NCI-H510A (cell line): ENCODE measurements at regions not wholly inside any gene's neighbourhood (a gene's known extent, or its start where the extent isn't known, plus 50 kb on each side); places are given as distances from the start of the nearest gene placed in this dataset.
A peak's percentile ranks its signal among the peaks of the same experiment; 100 is the strongest.

Source experiments
- DNase-seq: peaks from one replicate; lab custom pipeline; 2025; lab: John Stamatoyannopoulos, UW

GRCh38 chr6:87995461-87995860 is 52.2 kb upstream of the SPACA1 start:
- DNase-seq: no peak

- DNase-seq: no peak
Observed at GRCh38 chr6:87993356-87993755, 54.3 kb upstream of the SPACA1 start.

- no peak for DNase-seq
Observed at GRCh38 chr6:87990871-87991270, 56.8 kb upstream of the SPACA1 start.

GRCh38 chr6:87982134-87982533 is 65.5 kb upstream of the SPACA1 start:
- DNase-seq: no peak

- DNase-seq: no peak
Observed at GRCh38 chr6:87979737-87980136, 67.9 kb upstream of the SPACA1 start.

DNA sequence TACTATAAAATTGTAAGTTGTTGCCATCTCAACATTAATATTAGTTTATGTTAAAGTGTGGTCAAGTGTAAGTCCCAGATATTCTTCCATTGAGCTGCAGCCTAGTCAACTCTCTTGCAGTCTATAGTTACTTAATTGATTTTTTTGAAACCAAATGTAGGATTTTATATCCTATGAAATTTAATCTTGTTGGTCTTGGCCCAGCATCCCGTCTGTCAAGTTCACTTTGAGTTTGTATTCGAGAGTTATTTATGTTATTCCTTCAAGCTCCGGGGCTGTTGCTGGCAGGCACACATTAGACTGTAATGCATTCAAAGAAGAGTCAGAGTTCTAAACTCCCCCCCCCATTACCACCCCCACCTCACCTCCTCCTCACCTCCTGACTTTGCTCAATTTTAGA is 71.0 kb upstream of the SPACA1 start:
- no peak for DNase-seq

DNA sequence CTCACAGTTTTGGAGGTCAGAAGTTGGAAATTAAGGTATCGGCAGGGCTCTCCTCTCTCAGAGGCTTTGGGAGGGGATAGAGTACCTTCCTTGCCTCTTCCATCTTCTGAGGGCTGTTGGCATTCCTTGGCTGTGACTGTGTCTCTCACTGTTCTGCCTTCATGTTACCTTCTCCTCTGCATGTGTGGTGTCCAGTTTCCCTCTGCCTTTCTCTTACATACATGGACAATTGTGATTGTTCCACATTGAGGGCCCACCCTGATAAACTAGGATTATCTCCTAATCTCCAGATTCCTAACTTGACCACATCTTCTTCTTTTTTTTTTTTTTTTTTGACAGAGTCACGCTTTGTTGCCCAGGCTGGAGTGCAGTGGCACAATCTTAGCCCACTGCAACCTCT is 72.1 kb upstream of the SPACA1 start:
- no peak for DNase-seq

DNA sequence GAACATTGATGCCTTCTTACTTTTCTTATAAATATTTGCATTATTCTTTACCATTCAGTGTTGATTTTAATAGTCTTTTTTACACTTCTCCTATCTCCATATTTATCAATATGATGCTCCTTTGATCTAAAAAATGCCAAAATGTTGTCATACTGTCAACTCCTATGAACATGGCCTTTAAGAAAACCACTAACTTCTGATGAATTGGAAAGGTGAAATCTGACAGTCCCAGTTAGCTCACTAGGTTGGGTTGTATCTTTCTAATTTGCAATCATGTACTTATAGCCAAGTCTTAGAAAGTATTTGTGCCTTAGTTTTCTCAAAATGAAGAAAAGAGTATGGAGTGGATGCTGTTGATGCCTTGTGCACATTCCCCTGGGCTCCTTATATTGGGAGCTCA is 75.4 kb upstream of the SPACA1 start:
- DNase-seq: no peak

DNA sequence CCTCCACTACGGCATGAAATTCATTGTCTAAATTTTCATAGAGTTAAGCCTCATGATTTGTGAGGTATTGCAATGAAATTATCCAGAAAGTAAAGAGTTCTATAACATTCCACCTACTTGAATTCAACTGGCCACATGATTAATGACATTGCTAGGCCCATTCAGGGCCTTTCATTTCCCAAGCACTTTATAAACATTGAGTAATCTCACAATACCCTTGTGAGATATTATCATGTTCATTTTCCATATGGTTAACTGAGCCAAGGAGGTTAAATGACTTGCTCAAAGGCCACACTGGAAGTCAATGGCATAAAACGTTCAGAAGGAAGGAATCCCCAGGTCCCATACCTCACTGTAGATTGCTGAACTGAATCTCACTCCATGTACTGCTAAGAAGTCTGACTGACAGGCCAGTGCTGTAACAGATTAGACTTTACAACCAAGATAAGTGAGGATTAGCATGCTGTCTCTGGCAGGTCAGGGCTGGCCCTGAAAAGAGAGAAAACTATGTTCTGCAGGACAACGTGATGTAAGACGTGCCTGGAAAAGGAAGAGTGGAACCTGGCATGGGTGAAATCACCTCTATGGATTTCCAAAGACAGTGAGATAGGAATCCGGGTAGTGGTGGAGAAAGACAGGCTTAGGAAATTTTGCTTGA is 75.9 kb upstream of the SPACA1 start:
- DNase-seq: no peak

DNA sequence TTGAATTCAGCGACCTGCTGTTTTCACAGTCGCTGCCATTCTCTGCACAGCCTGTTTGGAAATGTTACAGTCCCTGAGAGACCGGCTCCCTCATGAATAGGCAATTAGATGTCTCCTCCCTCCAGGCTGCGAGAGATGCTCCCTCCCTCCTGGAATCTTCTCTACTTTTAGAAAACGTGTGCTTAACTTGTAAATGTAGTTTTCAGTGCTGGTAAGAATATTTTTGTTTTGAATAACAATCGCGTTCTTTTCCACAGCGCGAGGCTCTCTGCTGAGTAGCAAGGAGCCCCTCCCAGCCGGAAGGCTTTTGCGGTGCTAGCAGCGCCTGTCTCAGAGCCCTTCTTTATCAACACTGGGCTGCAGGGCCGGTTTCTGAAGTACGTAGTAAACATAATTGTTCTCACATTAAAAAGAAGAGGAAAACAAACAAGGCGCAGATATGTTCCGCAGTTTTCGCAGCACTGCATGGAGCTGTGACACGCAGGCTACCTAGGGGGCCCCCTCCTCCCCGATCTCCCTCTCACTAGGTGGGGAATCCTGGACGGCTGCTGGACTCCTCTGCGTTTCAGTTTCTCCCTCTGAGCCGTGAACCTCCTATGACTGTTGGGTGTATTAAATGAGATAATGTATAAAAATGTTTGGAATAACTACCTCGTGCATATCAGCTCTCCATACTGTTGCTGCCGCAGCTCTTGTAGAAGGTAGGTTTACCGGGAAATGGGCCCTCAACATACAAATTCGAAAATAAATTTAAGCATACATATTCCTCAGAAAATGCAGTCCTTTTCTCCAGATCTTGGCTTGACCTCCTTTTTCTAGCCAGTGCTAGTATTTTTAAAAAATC is 79.0 kb upstream of the SPACA1 start:
- DNase-seq: peak; percentile 60

GRCh38 chr6:87965806-87966205 is 81.8 kb upstream of the SPACA1 start:
- DNase-seq: no peak

DNA sequence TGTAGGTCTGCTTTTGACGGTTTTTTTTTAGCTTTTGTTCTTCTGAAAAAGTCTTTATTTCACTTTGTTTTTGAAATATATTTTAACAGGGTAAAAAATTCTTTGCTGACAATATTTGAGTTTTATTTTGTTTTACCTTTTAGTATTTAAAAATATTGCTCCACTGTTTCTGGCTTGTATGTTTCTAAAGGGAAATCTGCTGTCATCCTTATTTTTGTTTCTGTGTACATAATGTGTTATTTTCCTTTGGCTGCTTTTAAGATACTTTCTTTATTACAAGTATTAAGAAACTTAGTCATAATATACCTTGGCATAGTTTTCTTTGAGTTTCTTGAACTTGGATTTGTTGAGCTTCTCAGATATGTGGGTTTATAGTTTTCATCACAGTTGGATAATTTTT is 88.6 kb upstream of the SPACA1 start:
- no peak for DNase-seq

GRCh38 chr6:87951751-87952150 is 95.9 kb upstream of the SPACA1 start:
- DNase-seq: no peak

DNA sequence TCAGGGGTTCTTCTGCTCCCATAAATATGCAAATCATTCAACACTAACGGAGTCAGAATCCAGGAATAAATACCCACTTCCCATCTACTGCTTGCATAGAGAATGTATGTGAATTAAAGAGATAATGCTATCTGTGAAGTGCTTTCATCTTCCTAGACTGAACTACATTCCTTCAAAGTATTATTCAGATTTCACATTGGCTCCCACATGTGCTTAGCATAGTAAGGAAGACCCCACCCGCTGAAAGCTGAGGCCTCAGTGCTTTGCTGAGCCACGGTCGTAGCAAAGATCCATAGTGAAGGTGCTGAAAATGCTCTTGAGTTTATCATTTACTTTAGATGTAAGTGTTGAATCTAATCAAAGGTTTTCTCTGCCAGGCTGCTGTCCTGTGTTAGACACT is 97.0 kb upstream of the SPACA1 start:
- DNase-seq: no peak

GRCh38 chr6:87949194-87949593 is 98.4 kb upstream of the SPACA1 start:
- no peak for DNase-seq

DNA sequence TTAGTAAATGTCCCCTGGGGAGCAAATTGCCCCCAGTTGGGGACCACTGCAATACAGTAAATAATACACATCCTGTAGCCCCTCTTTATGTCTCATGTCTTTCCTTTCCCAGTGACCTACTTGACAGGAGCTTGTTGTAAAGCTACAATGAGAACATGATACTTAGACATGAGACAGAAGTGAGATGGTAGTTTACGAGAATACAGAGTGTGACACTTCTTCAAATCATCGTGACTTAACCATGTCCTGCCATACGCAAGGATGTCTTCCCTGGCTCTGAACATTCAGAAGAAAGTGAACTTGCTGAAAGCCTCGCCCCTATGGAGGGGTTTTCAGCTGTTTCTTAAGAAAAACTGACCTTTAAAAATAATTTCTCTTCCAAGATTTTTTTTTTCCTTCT is 101.0 kb upstream of the SPACA1 start:
- DNase-seq: no peak

DNA sequence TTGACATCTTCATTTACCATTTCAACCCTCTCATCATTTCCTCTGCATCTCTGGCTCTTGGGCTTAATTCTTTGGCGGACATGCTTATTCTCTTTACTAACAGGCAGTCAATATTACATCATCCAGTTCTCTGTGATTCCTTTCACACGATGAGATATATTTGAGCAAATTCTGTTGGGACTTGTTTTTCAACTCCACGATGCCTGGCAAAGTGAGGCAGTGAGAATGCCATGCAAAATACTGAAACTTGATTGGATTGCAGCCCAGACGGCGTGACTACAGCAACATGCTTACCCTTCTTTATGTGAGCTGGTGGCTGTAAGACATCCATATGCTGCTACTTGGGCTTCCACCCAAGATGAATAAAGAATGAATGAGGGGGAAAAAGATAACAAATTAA is 101.7 kb upstream of the SPACA1 start:
- DNase-seq: no peak

DNA sequence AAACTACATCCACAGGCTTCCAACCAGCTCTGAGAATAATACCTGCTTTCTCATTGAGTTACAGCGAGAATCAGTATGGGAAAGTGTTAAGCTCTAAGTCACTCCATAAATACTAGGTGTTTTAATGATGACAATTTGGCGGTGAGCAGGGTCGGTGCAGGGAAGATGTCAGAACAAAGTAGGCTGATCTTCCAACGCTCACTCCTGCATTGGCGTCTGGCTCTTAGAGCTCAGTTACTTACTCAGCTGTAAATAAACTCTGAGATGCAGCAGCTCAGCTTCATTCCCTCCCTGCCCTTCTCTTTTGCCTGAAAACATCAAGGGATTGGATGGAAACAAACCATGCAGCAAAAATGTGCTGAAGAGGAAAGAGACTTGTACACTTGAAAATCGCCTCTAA is 102.5 kb upstream of the SPACA1 start:
- no peak for DNase-seq

DNA sequence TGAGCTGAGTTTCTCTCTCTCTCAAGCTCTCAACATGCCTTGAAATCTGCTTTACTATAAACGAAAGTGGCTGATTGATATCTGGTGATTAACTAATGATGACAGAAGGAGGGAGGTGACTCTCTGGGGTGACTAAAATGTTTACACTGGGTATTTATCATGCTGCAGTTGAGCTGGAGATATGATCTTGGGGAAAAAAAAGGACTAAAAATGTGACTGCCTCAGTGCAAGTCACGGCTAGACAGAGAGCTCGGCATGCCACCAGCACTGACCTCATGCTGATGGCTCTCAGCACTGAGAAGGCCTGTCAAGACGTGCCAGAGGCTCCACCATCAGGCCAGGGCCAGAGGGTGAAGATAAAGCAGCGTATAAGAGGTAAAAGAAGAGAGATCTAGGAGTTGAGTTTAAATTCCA is 103.1 kb upstream of the SPACA1 start:
- DNase-seq: no peak

GRCh38 chr6:87943191-87943590 is 104.5 kb upstream of the SPACA1 start:
- no peak for DNase-seq

- no peak for DNase-seq
Observed at GRCh38 chr6:87941556-87942358, 105.9 kb upstream of the SPACA1 start.

GRCh38 chr6:87939776-87940175 is 107.9 kb upstream of the SPACA1 start:
- no peak for DNase-seq

- no peak for DNase-seq
Observed at GRCh38 chr6:87938287-87938686, 109.4 kb upstream of the SPACA1 start.
